Fibroblast of lung (primary cell): ENCODE measurements at regions not wholly inside any gene's neighbourhood (a gene's known extent, or its start where the extent isn't known, plus 50 kb on each side); places are given as distances from the start of the nearest gene placed in this dataset.

ENCODE experiments used
- DNase-seq, 2 donors: peaks; one replicate each; pipeline versions ENCODE4 v3.0.0 to v3.0.0-alpha.2; 2010; ENCODE audit warnings: low read depth in 2 of 2
- H2AFZ ChIP-seq: 2 replicates; pipeline ENCODE4 v1.5.1; 2012; ENCODE audit warnings: low read length, control low read depth, inconsistent platforms
- H3K27ac ChIP-seq: 2 replicates; pipeline ENCODE4 v1.5.1; 2011; ENCODE audit warnings: low read length, control low read depth; ENCODE audit not compliant: insufficient read depth
- H3K27me3 ChIP-seq: 2 replicates; pipeline ENCODE4 v1.5.1; 2011; ENCODE audit warnings: mild to moderate bottlenecking, low read length; ENCODE audit not compliant: control insufficient read depth, insufficient read depth
- H3K36me3 ChIP-seq: 2 replicates; pipeline ENCODE4 v1.5.1; 2011; ENCODE audit warnings: low read length; ENCODE audit not compliant: control insufficient read depth, insufficient read depth
- H3K4me1 ChIP-seq: 2 replicates; pipeline ENCODE4 v1.5.1; 2011; ENCODE audit warnings: low read length; ENCODE audit not compliant: control insufficient read depth, insufficient read depth; ENCODE audit errors: extremely low read depth
- H3K4me2 ChIP-seq: 2 replicates; pipeline ENCODE4 v1.5.1; 2011; ENCODE audit warnings: low read length, control low read depth; ENCODE audit not compliant: insufficient read depth; ENCODE audit errors: extremely low read depth
- H3K4me3 ChIP-seq, 4 experiments: fragments of 200-600 bp in 1 of 4; sonication (generic) in 1 of 4; replicated peaks in 1 of 4; 2 replicates each; pipeline ENCODE4 v1.5.1; 2011 to 2016; ENCODE audit warnings: low read length in 4 of 4, low read depth in 3 of 4, mild to moderate bottlenecking in 3 of 4, control low read depth in 2 of 4, inconsistent platforms in 1 of 4, mixed read lengths in 1 of 4; ENCODE audit not compliant: insufficient read depth in 1 of 4; ENCODE audit errors: control extremely low read depth in 1 of 4
- H3K79me2 ChIP-seq: 2 replicates; pipeline ENCODE4 v1.5.1; 2012; ENCODE audit warnings: mild to moderate bottlenecking, low read length, inconsistent platforms; ENCODE audit not compliant: control insufficient read depth, insufficient read depth
- H3K9ac ChIP-seq: 2 replicates; pipeline ENCODE4 v1.5.1; 2011; ENCODE audit warnings: mild to moderate bottlenecking, low read length, control low read depth; ENCODE audit not compliant: insufficient read depth
- H3K9me3 ChIP-seq: 2 replicates; pipeline ENCODE4 v1.5.1; 2012; ENCODE audit warnings: low read depth, low read length; ENCODE audit not compliant: control insufficient read depth, insufficient read depth
- H4K20me1 ChIP-seq: 2 replicates; pipeline ENCODE4 v1.5.1; 2011; ENCODE audit warnings: low read length; ENCODE audit not compliant: control insufficient read depth, insufficient read depth; ENCODE audit errors: extremely low read depth
- CTCF ChIP-seq, 2 donors: IDR thresholded peaks in 1 of 2; conservative IDR thresholded peaks in 1 of 2; 1 replicate in 1 of 2; 2 replicates in 1 of 2; pipeline ENCODE4 v1.5.1; 2011 to 2012; ENCODE audit warnings: low read length in 2 of 2, control low read depth in 1 of 2, inconsistent platforms in 1 of 2, low read depth in 1 of 2, mild to moderate bottlenecking in 1 of 2
- EZH2 ChIP-seq: IDR thresholded peaks from 2 replicates; pipeline ENCODE4 v1.5.1; 2012; ENCODE audit warnings: low read length, control low read depth, mild to moderate bottlenecking; ENCODE audit errors: missing control alignments

DNA sequence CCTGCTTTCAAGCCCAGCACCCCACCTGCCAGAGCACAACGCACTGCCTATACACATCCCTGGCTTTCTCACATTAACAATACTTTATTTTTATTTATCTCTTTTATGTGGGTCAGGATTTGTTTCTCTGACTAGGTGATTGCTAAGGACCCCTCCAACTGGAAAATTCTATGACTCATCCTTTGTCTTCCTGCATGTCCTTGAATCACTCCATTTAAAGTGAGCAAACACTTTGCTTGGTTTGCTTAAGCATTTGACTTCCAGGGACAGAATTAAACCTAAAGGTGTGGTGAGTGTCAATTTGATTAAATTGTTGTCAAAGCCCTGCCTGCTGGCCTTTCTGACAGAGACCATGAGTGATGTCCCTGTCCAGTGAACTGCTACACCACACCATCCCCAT, 536.5 kb upstream of the BRINP1 start:
- TF ChIP-seq CTCF (conservative IDR thresholded peaks at IDR 0.05 in 1 of 2, IDR thresholded peaks at IDR 0.05 in 1 of 2; ENCODE audit: low read depth in 1 of 2, low read length in 2 of 2) (no peak), EZH2 (no peak)
- H3K27ac ChIP-seq: no peak overlapping the region
- no peak overlapping the region for H3K9ac ChIP-seq

DNA sequence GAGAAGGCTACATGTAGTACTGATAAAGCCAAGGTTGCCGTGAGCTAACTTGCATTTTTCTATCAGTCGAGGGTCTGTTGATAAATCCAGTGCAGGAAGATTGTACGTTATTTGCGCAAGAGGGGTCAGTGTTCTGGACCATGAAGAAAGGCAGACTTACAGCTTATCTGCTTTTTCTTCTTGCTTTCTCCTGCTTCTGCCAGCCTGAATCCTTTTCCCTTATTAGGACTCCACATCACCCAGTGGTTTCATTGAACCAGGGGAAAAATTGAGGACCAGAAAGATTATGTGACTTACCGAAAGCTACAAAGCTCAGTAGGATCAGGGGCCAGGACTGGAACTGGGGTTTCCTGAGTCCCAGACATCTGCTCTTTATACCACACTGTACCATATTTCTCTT, 534.6 kb upstream of the BRINP1 start:
- Histone ChIP-seq H3K9ac (no peak overlapping the region), H3K27ac (no peak overlapping the region), H3K36me3 (no peaks in the 10 kb centered on the region), H3K27me3 (no peaks in the 10 kb centered on the region), H3K4me3 (no peak overlapping the region), H3K79me2 (no peaks in the 10 kb centered on the region), H3K4me1 (no peaks in the 10 kb centered on the region), H4K20me1 (no peaks in the 10 kb centered on the region), H3K4me2 (no peak overlapping the region), H2AFZ (no peak overlapping the region), H3K9me3 (no peaks in the 10 kb centered on the region)
- DNase-seq: no peak
- TF ChIP-seq EZH2 (no peak), CTCF (conservative IDR thresholded peaks at IDR 0.05 in 1 of 2, IDR thresholded peaks at IDR 0.05 in 1 of 2; ENCODE audit: low read depth in 1 of 2, low read length in 2 of 2) (no peak)

More for the DNA sequence above, 536.5 kb upstream of the BRINP1 start:
- no peaks in the 10 kb centered on the region for H3K27me3 ChIP-seq
- H4K20me1 ChIP-seq: no peaks in the 10 kb centered on the region
- H3K4me1 ChIP-seq: no peaks in the 10 kb centered on the region
- no peaks in the 10 kb centered on the region for H3K79me2 ChIP-seq
- no peaks in the 10 kb centered on the region for H3K36me3 ChIP-seq
- peak in 1 of 2 donors; percentile 4 for DNase-seq
- no peak overlapping the region for H2AFZ ChIP-seq
- H3K9me3 ChIP-seq: no peaks in the 10 kb centered on the region
- no peak overlapping the region for H3K4me2 ChIP-seq
- H3K4me3 ChIP-seq: no peak overlapping the region

DNA sequence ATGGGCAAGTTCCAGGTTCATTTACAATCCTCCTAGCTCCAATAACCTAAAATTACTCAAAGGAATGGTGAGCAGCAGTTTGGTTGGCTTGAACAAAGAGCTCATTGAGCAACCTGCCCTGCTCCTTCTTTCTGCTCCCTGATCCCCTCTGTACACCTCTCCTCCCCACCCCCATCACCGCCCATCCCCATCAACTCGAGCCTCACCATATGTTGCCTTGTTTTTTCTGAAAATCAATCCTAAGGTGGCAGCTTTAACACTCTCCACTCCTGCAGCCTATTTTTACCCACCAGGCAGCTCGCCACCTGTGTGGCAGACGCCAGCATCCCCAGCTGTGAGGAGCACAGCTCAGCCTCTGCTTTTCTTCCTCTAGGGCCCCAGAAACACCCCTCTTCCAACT, 533.4 kb upstream of the BRINP1 start:
- Histone ChIP-seq H4K20me1 (no peaks in the 10 kb centered on the region), H3K9me3 (no peaks in the 10 kb centered on the region), H3K4me2 (no peak overlapping the region), H3K27ac (no peak overlapping the region), H2AFZ (no peak overlapping the region), H3K4me3 (no peak overlapping the region), H3K36me3 (no peaks in the 10 kb centered on the region), H3K4me1 (no peaks in the 10 kb centered on the region), H3K9ac (no peak overlapping the region), H3K27me3 (no peaks in the 10 kb centered on the region), H3K79me2 (no peaks in the 10 kb centered on the region)
- DNase-seq: no peak
- TF ChIP-seq EZH2 (no peak), CTCF (conservative IDR thresholded peaks at IDR 0.05 in 1 of 2, IDR thresholded peaks at IDR 0.05 in 1 of 2; ENCODE audit: low read depth in 1 of 2, low read length in 2 of 2) (no peak)
